ENCODE measurements at regions not wholly inside any gene's neighbourhood (a gene's known extent, or its start where the extent isn't known, plus 50 kb on each side); places are given as distances from the start of the nearest gene placed in this dataset.
A peak's percentile ranks its signal among the peaks of the same experiment; 100 is the strongest.

- DNase-seq = peak; percentile 67
Measured at GRCh38 chr14:100440207-100440631, 117.1 kb downstream of the SLC25A47 start.

- DNase-seq = peak; percentile 79
Measured at GRCh38 chr14:100440758-100441203, 117.6 kb downstream of the SLC25A47 start.

GRCh38 chr14:100441271-100441947, 118.3 kb downstream of the SLC25A47 start:
- peak; percentile 30 for DNase-seq

GRCh38 chr14:100442036-100442435, 118.9 kb downstream of the SLC25A47 start:
- no peak for DNase-seq

GRCh38 chr14:100442498-100443490, 119.7 kb downstream of the SLC25A47 start:
- no peak for DNase-seq

- DNase-seq = no peak
Measured at GRCh38 chr14:100443603-100444002, 120.5 kb downstream of the SLC25A47 start.

GRCh38 chr14:100445436-100446088, 122.4 kb downstream of the SLC25A47 start:
- DNase-seq = no peak

- no peak for DNase-seq
Measured at GRCh38 chr14:100446572-100446971, 123.4 kb downstream of the SLC25A47 start.

- no peak for DNase-seq
Measured at GRCh38 chr14:100448376-100448775, 125.2 kb downstream of the SLC25A47 start.

GRCh38 chr14:100449225-100449987, 126.3 kb downstream of the SLC25A47 start:
- no peak for DNase-seq

- DNase-seq = no peak
Measured at GRCh38 chr14:100450049-100450448, 126.9 kb downstream of the SLC25A47 start.

GRCh38 chr14:100450736-100451135, 127.6 kb downstream of the SLC25A47 start:
- DNase-seq = no peak

- DNase-seq = no peak
Measured at GRCh38 chr14:100451264-100451663, 128.1 kb downstream of the SLC25A47 start.

- no peak for DNase-seq
Measured at GRCh38 chr14:100453930-100454329, 130.8 kb downstream of the SLC25A47 start.

- no peak for DNase-seq
Measured at GRCh38 chr14:100454437-100454836, 131.3 kb downstream of the SLC25A47 start.

GRCh38 chr14:100463937-100464336, 123.3 kb downstream of the BEGAIN start:
- DNase-seq = no peak

- DNase-seq = no peak
Measured at GRCh38 chr14:100466111-100466856, 120.9 kb downstream of the BEGAIN start.

GRCh38 chr14:100467046-100467750, 120.0 kb downstream of the BEGAIN start:
- no peak for DNase-seq

GRCh38 chr14:100467939-100468338, 119.3 kb downstream of the BEGAIN start:
- no peak for DNase-seq

- DNase-seq = no peak
Measured at GRCh38 chr14:100468557-100468956, 118.7 kb downstream of the BEGAIN start.

Measured in hematopoietic multipotent progenitor cell treated with erythropoietin and hydrocortisone succinate and interleukin-3 and kit ligand, for 6 days (in vitro differentiated cells).